AG09309 (cell line): ENCODE measurements at regions not wholly inside any gene's neighbourhood (a gene's known extent, or its start where the extent isn't known, plus 50 kb on each side); places are given as distances from the start of the nearest gene placed in this dataset.

ENCODE experiments used
- DNase-seq: peaks from one replicate; pipeline ENCODE4 v3.0.0-alpha.2; 2010; ENCODE audit warnings: low read depth
- H3K4me3 ChIP-seq: 2 replicates; pipeline ENCODE4 v1.5.1; 2011; ENCODE audit warnings: mild to moderate bottlenecking, low read depth, low read length, moderate library complexity; ENCODE audit not compliant: control insufficient read depth
- TF ChIP-seq, protein P1 (sequence below): IDR thresholded peaks from 2 replicates; pipeline ENCODE4 v1.5.1; 2011; ENCODE audit warnings: mild to moderate bottlenecking, low read depth, low read length, inconsistent platforms; ENCODE audit not compliant: insufficient read depth, control insufficient read depth; ENCODE audit errors: missing control alignments

DNA sequence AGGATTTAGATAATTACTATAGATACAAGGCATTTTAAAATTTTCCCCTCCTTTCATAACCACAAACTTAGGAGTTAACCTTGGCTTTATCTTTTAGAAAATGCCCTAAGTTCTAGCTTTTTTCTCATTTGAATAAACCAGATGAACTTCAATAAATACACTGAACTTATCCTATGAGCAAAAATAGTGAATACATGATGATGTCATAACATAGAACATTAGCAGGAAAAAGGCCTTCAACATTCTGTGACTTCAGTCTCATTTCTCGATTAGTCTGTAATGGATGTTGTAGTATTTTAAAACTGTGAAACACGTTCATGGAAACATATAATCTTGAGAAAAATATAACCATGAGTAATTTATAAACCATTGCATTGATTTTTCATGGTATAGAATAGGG lies 550.7 kb downstream of the PKHD1 start:
- TF ChIP-seq, protein P1, sequence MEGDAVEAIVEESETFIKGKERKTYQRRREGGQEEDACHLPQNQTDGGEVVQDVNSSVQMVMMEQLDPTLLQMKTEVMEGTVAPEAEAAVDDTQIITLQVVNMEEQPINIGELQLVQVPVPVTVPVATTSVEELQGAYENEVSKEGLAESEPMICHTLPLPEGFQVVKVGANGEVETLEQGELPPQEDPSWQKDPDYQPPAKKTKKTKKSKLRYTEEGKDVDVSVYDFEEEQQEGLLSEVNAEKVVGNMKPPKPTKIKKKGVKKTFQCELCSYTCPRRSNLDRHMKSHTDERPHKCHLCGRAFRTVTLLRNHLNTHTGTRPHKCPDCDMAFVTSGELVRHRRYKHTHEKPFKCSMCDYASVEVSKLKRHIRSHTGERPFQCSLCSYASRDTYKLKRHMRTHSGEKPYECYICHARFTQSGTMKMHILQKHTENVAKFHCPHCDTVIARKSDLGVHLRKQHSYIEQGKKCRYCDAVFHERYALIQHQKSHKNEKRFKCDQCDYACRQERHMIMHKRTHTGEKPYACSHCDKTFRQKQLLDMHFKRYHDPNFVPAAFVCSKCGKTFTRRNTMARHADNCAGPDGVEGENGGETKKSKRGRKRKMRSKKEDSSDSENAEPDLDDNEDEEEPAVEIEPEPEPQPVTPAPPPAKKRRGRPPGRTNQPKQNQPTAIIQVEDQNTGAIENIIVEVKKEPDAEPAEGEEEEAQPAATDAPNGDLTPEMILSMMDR = no peak
- DNase-seq = no peak
- no peak overlapping the region for H3K4me3 ChIP-seq

DNA sequence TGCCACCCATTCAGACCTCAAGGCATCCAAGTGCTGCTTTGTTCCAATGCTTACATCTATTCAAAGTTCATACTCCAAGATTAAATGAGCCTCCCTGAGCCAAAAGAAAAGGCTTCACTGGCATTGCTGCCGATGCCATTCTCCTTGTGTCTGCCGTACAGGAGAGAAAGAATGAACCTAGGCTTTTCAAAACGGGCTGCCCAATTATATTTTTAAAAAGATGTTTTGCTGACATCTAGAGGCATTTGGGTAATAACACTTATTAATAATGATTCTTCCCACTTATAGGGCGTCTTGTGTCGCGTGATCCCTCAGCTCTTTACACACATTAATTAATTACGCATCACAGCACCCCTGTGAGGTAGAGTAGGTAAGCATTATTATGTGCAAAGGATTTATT lies 545.6 kb downstream of the PKHD1 start:
- no peak for DNase-seq
- TF ChIP-seq, protein P1 = no peak
- no peak overlapping the region for H3K4me3 ChIP-seq

DNA sequence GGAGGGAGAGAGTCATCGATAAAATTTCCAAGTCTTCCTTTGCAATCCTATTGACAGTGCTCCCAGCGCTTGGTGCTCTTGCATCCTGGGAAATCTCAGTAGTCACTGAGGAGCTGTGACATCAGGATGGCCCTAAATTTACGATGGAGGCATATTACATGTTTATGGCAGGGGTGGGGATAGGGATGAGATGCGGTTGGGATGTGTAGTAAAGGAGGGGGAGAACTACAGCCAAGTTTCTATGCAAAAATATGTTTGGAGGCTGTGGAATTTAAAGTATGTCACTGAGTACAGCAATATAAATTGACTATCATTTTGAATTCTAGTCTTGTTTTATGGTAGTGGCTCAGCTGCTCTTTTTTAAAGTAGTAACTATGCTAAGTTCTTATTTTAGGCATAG lies 544.9 kb downstream of the PKHD1 start:
- DNase-seq = no peak
- TF ChIP-seq, protein P1 = no peak
- H3K4me3 ChIP-seq = no peak overlapping the region

DNA sequence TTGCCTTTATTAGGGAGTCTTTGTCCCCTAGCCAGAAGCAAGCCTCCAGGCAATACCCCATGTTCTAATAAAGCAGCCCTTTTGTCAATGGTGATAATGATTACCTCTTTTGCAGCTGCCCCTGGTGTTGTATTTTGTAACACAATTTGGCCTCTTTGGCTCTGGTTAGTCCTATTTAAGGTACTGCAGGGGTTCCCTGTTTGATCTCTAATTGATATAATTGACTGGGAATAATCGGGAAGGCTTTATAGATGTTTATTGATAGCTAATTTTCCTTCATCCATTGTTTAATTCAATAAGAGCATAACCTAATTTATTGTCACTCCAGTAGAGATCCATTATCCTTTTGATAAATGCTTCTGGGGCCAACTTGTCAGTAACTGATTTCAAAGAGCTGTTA lies 537.2 kb downstream of the PKHD1 start:
- no peak for DNase-seq
- H3K4me3 ChIP-seq = no peak overlapping the region
- TF ChIP-seq, protein P1 = no peak

DNA sequence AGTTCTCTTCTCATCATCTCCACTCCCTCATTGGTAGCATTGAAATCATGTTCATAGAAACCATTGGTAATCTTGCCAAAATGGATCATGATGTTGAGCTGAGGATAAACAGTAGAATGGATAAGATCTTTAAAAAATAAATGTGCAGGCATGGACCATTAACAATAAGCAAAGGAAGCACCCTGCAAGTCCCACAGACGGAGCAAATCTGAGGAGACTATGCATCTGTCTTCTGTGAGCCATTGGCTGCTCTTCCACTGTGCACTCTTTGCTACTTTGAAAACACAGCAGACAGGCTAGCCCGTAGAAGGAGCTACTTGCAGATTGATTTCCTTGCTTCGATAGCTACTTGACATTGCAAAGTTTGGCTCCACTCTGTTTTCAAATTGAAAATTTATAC lies 535.0 kb downstream of the PKHD1 start:
- no peak overlapping the region for H3K4me3 ChIP-seq
- TF ChIP-seq, protein P1 = no peak
- no peak for DNase-seq

DNA sequence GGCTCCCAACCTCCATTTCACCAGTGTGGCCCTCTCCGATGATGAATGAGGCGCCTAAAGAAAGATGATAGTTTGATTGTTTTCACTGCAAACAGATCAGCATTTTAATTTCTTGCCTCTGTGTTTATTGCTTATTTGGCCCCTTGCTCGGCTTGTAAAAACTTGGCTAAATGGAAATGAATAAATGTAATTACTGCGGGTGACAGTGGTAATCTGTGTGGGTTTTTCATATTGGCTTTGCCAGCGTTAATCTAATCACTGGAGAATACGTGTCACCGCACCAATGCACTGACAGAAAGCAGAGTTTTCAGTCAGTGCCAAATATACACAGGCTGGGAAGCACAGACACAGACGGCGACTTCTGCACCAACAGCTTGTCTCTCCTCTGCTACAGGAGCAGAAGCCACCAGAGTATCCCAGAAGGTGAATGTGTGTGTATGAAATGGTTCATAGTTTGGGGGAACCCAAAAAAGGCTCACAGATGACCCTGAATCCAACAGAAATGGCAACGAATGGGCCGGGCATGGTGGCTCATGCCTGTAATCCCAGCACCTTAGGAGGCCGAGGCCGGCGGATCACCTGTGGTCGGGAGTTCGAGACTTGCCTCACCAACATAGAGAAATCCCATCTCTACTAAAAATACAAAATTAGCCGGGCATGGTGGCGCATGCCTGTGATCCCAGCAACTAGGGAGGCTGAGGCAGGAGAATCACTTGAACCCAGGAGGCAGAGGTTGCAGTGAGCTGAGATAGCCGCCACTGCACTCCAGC lies 534.0 kb downstream of the PKHD1 start:
- TF ChIP-seq, protein P1 = no peak
- H3K4me3 ChIP-seq = no peak overlapping the region
- no peak for DNase-seq
